Psoas muscle (tissue), 7 donors: ENCODE measurements at regions not wholly inside any gene's neighbourhood (a gene's known extent, or its start where the extent isn't known, plus 50 kb on each side); places are given as distances from the start of the nearest gene placed in this dataset.

ENCODE experiments used
- ATAC-seq, 4 donors: fragments of 200-7000 bp; cut with Tn5 transposase; one replicate each; pipeline ENCODE4 v1.9.1; 2020; ENCODE audit warnings: moderate library complexity in 3 of 4, mild to moderate bottlenecking in 2 of 4
- DNase-seq, 2 donors: peaks; one replicate each; pipeline ENCODE4 v3.0.0-alpha.2; 2020
- H3K27ac ChIP-seq: fragments of 200-600 bp; one replicate; pipeline ENCODE4 v1.8.0; 2022
- H3K27me3 ChIP-seq, 3 donors: fragments of 200-600 bp in 1 of 3; one replicate each; pipeline versions ENCODE4 v1.6.1 to v1.8.0; 2013 to 2022; ENCODE audit warnings: low read length in 2 of 3, mild to moderate bottlenecking in 2 of 3, moderate library complexity in 1 of 3; ENCODE audit not compliant: insufficient read depth in 3 of 3
- H3K36me3 ChIP-seq, 2 donors: fragments of 200-600 bp in 1 of 2; one replicate each; pipeline versions ENCODE4 v1.6.1 to v1.8.0; 2013 to 2022; ENCODE audit warnings: low read depth in 1 of 2, mild to moderate bottlenecking in 1 of 2, moderate library complexity in 1 of 2; ENCODE audit not compliant: insufficient read depth in 1 of 2
- H3K4me1 ChIP-seq: fragments of 200-600 bp; one replicate; pipeline ENCODE4 v1.8.0; 2022
- H3K4me3 ChIP-seq: fragments of 200-600 bp; one replicate; pipeline ENCODE4 v1.8.0; 2022; ENCODE audit warnings: mild to moderate bottlenecking
- H3K9me3 ChIP-seq: fragments of 200-600 bp; one replicate; pipeline ENCODE4 v1.8.0; 2022
- CTCF ChIP-seq: fragments of 200-600 bp; IDR thresholded peaks from one replicate; pipeline ENCODE4 v1.8.0; 2022; ENCODE audit warnings: antibody characterized with exemption
- WGBS, 3 donors: extraction: QIAGEN DNeasy Blood & Tissue Kit; methylation state at CpG; one replicate each; pipeline versions ENCODE4 v1.1.6 to v1.1.7; 2013; 5-methylcytosine and 5-hydroxymethylcytosine counted together
- intact Hi-C, 2 donors: fragments of 100-400 bp; cut with DNase I; formaldehyde crosslinking; loops; one replicate each; pipeline versions ENCODE4 v1.11.0 to v1.14.2; 2022
- donor health status: healthy with polysubstance abuse.
- donor health status: DM: no; HTN: no; CAD: no; lungs with moderate emphysema.
- donor health status: Bipolar disorder and iron deficiency.
- donor health status: healthy.
- donor health status: DM: yes; HTN: yes; CAD: no.
- donor health status: DM: no; HTN: no; CAD: no.
- donor health status: DM: yes; HTN: yes; CAD: no.

- no peak for ATAC-seq
Observed at GRCh38 chr5:62083661-62084060, 222.3 kb upstream of the KIF2A start.

GRCh38 chr5:62084391-62084790, 221.6 kb upstream of the KIF2A start:
- no peaks in the 10 kb centered on the region for H3K4me1 ChIP-seq
- H3K27ac ChIP-seq: no peak overlapping the region
- no peaks in the 10 kb centered on the region for H3K9me3 ChIP-seq
- ATAC-seq (no peak), DNase-seq (no peak)
- 85 to 88% (median 86%) methylated on average over 8 of the region's 8 CpGs for WGBS, 3 donors
- intact Hi-C loops: no loop called here
- no peak overlapping the region for H3K4me3 ChIP-seq
- H3K36me3 ChIP-seq: no peaks in the 10 kb centered on the region
- peaks cover 0 to 5% (median 2%) of the 10 kb centered on the region in 3 donors for H3K27me3 ChIP-seq
- TF ChIP-seq CTCF: no peak

More at GRCh38 chr5:62083661-62084060, 222.3 kb upstream of the KIF2A start:
- DNase-seq: no peak
- intact Hi-C loops: no loop called here
- no peaks in the 10 kb centered on the region for H3K9me3 ChIP-seq
- peaks cover 0 to 5% (median 2%) of the 10 kb centered on the region in 3 donors for H3K27me3 ChIP-seq
- no peaks in the 10 kb centered on the region for H3K4me1 ChIP-seq
- no peaks in the 10 kb centered on the region for H3K36me3 ChIP-seq
- WGBS, 3 donors: 80 to 86% (median 83%) methylated on average over 1 of the region's 1 CpG
- H3K27ac ChIP-seq: no peak overlapping the region
- TF ChIP-seq CTCF: no peak
- H3K4me3 ChIP-seq: no peak overlapping the region

- H3K36me3 ChIP-seq: no peaks in the 10 kb centered on the region
- H3K27ac ChIP-seq: no peak overlapping the region
- no peaks in the 10 kb centered on the region for H3K27me3 ChIP-seq
- H3K4me3 ChIP-seq: no peak overlapping the region
- DNase-seq (no peak), ATAC-seq (no peak)
- no peaks in the 10 kb centered on the region for H3K4me1 ChIP-seq
- intact Hi-C loops: no loop called here
- TF ChIP-seq CTCF: no peak
- H3K9me3 ChIP-seq: no peaks in the 10 kb centered on the region
Observed at GRCh38 chr5:62090953-62091352, 215.1 kb upstream of the KIF2A start.

GRCh38 chr5:62093411-62093810, 212.6 kb upstream of the KIF2A start:
- H3K27ac ChIP-seq: no peak overlapping the region
- H3K27me3 ChIP-seq: no peaks in the 10 kb centered on the region
- DNase-seq (no peak), ATAC-seq (no peak)
- 22 to 46% (median 34%) methylated on average over 2 of the region's 2 CpGs for WGBS, 3 donors
- no peaks in the 10 kb centered on the region for H3K36me3 ChIP-seq
- TF ChIP-seq CTCF: no peak
- intact Hi-C loops: no loop called here
- H3K4me1 ChIP-seq: no peaks in the 10 kb centered on the region
- no peaks in the 10 kb centered on the region for H3K9me3 ChIP-seq
- no peak overlapping the region for H3K4me3 ChIP-seq

- H3K36me3 ChIP-seq: no peaks in the 10 kb centered on the region
- no peak for ATAC-seq
- TF ChIP-seq CTCF: no peak
- no peak overlapping the region for H3K27ac ChIP-seq
- WGBS, 3 donors: 1 to 4% (median 1%) methylated on average over 3 of the region's 3 CpGs
- no peaks in the 10 kb centered on the region for H3K27me3 ChIP-seq
- H3K4me3 ChIP-seq: no peak overlapping the region
- no peaks in the 10 kb centered on the region for H3K4me1 ChIP-seq
- no peaks in the 10 kb centered on the region for H3K9me3 ChIP-seq
- intact Hi-C loops: no loop called here
- peak in 1 of 2 donors; percentile 14 for DNase-seq
Observed at GRCh38 chr5:62093976-62094375, 212.0 kb upstream of the KIF2A start.
